ENCODE measurements at regions not wholly inside any gene's neighbourhood (a gene's known extent, or its start where the extent isn't known, plus 50 kb on each side); places are given as distances from the start of the nearest gene placed in this dataset.

DNA sequence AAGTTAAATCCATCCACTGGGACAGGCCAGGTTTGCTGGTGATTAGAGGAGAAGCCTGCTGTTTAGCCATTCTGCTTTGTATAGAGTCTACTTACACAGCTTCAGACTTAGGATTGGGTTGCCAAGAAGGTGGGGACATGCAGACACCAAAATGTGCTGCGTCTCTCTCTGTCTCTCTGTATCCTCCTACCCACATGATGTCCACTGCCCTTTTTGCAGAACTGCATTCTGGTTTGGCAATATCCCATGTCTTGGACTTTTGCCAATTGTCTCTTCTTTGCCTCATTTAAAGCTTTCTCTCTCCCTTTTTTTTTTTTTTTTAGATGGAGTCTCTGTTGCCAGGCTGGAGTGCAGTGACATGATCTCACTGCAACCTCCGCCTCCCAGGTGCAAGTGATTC, 261.1 kb upstream of the FN1 start:
- Histone ChIP-seq H2AFZ (ENCODE audit: low read length) (no peak overlapping the region), H3K4me3 (ENCODE audit: insufficient read depth, low read length) (no peak overlapping the region), H3K27me3 (ENCODE audit: insufficient read depth, low read length) (no peaks in the 10 kb centered on the region), H4K20me1 (ENCODE audit: insufficient read depth, low read length) (no peaks in the 10 kb centered on the region), H3K79me2 (ENCODE audit: insufficient read depth, low read length) (no peaks in the 10 kb centered on the region), H3K4me1 (ENCODE audit: insufficient read depth, low read length) (peaks cover 51% of the 10 kb centered on the region), H3K4me2 (ENCODE audit: insufficient read depth, low read length) (no peak overlapping the region), H3K27ac (ENCODE audit: low read depth, low read length) (no peak overlapping the region), H3K9me3 (ENCODE audit: low read depth, low read length) (no peaks in the 10 kb centered on the region), H3K36me3 (ENCODE audit: insufficient read depth, low read length) (no peaks in the 10 kb centered on the region)
- TF ChIP-seq, protein P1, sequence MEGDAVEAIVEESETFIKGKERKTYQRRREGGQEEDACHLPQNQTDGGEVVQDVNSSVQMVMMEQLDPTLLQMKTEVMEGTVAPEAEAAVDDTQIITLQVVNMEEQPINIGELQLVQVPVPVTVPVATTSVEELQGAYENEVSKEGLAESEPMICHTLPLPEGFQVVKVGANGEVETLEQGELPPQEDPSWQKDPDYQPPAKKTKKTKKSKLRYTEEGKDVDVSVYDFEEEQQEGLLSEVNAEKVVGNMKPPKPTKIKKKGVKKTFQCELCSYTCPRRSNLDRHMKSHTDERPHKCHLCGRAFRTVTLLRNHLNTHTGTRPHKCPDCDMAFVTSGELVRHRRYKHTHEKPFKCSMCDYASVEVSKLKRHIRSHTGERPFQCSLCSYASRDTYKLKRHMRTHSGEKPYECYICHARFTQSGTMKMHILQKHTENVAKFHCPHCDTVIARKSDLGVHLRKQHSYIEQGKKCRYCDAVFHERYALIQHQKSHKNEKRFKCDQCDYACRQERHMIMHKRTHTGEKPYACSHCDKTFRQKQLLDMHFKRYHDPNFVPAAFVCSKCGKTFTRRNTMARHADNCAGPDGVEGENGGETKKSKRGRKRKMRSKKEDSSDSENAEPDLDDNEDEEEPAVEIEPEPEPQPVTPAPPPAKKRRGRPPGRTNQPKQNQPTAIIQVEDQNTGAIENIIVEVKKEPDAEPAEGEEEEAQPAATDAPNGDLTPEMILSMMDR (IDR thresholded peaks at IDR 0.05; ENCODE audit: extremely low read depth, low read depth, low read length): no peak
- DNase-seq (ENCODE audit: insufficient read length, low spot score, missing footprints): no peak

DNA sequence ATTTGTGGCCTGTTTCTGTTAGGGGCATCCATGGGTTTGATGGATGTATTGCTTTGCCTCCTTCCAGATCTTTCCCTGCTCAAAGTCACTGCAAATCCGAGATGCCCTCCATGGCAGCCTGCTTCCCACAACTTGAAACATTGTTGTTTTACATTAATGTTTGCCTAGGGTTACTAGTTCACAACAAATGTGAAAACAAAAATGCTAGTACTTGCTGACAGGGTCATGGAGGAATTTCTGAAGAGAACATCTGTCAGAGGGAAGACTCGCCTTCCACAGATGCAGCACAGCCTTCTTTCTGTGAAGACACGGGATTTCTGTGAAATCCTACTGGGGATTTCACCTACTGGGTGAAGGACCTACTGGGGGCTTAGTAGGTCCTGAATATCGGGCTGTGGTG, 260.0 kb upstream of the FN1 start:
- TF ChIP-seq, protein P1 (IDR thresholded peaks at IDR 0.05; ENCODE audit: extremely low read depth, low read depth, low read length): no peak
- Histone ChIP-seq H3K27me3 (ENCODE audit: insufficient read depth, low read length) (no peaks in the 10 kb centered on the region), H3K4me1 (ENCODE audit: insufficient read depth, low read length) (peaks cover 57% of the 10 kb centered on the region), H3K36me3 (ENCODE audit: insufficient read depth, low read length) (no peaks in the 10 kb centered on the region), H3K27ac (ENCODE audit: low read depth, low read length) (no peak overlapping the region), H2AFZ (ENCODE audit: low read length) (no peak overlapping the region), H4K20me1 (ENCODE audit: insufficient read depth, low read length) (no peaks in the 10 kb centered on the region), H3K4me3 (ENCODE audit: insufficient read depth, low read length) (no peak overlapping the region), H3K4me2 (ENCODE audit: insufficient read depth, low read length) (no peak overlapping the region), H3K79me2 (ENCODE audit: insufficient read depth, low read length) (no peaks in the 10 kb centered on the region), H3K9me3 (ENCODE audit: low read depth, low read length) (no peaks in the 10 kb centered on the region)
- no peak for DNase-seq (ENCODE audit: insufficient read length, low spot score, missing footprints)

DNA sequence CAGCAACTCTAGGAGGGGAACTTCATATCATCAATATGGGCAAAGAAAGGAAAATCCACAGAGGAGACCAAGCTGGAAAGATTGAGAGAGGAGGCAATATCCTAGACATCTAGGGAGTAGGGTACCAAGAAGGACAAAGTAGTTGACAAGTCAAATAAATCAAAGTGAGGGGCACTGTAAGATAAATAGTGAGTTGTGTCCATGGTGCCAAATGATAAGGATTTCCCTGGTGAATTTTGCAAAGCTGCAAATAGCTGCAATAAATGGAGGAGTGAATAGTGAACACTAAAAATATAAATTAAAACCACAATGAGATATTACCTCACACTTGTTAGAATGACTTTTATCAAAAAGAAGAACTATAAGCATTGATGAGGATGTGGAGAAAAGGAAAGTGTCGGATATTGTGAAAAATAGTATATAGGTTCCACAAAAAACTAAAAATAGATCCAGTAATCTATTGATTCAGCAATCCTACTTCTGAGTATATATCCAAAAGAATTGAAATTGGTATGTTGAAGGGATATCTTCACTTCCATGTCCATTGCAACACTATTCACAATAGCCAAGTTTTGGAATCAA, 258.2 kb upstream of the FN1 start:
- H3K36me3 ChIP-seq (ENCODE audit: insufficient read depth, low read length): no peaks in the 10 kb centered on the region
- H2AFZ ChIP-seq (ENCODE audit: low read length): no peak overlapping the region
- H3K4me3 ChIP-seq (ENCODE audit: insufficient read depth, low read length): no peak overlapping the region
- no peaks in the 10 kb centered on the region for H3K27me3 ChIP-seq (ENCODE audit: insufficient read depth, low read length)
- DNase-seq (ENCODE audit: insufficient read length, low spot score, missing footprints): no peak
- H4K20me1 ChIP-seq (ENCODE audit: insufficient read depth, low read length): no peaks in the 10 kb centered on the region
- peak overlapping the region; percentile 47 for H3K4me2 ChIP-seq (ENCODE audit: insufficient read depth, low read length)
- TF ChIP-seq, protein P1 (IDR thresholded peaks at IDR 0.05; ENCODE audit: extremely low read depth, low read depth, low read length): no peak
- H3K4me1 ChIP-seq (ENCODE audit: insufficient read depth, low read length): peaks cover 39% of the 10 kb centered on the region
- H3K9me3 ChIP-seq (ENCODE audit: low read depth, low read length): no peaks in the 10 kb centered on the region
- H3K79me2 ChIP-seq (ENCODE audit: insufficient read depth, low read length): no peaks in the 10 kb centered on the region
- peak overlapping the region; percentile 89 for H3K27ac ChIP-seq (ENCODE audit: low read depth, low read length)

DNA sequence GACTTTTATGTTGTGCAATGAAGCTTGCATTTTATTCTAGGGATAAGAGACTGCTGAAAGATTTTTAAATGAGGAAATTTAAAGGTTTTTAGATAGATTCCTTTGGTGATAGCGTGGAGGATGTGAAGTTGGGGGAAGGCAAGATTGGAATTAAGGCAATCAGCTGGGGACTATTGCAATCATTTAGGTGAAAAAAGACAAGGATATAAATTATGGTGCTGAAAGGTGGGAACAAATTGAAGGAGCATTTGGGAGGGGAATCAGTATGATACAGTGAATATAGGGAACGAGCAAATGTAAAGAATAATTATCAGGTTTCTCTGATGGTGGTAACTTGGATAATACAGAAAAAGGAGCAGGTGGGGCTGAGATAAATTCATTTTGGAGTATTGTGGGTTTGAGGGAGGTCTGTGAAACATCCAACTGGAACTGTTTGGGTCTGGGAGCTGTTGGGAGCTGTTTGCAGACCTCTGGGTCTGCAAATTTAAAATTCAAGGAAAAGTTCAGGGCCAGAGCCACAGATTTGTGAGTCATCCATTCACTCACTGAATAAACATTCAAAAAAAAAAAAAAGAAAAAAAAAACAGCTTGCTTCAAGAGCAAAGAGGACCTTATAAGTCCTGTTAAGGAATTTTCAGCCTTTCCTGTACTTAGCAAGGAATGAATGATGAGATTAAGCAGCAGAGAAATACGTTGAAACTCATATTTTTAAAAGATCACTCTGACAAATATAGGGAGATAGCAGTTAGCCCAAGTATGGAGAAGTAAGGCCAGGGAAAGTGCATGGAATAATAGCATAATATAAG, 257.5 kb upstream of the FN1 start:
- Histone ChIP-seq H3K4me2 (ENCODE audit: insufficient read depth, low read length) (peak overlapping the region; percentile 47), H3K27me3 (ENCODE audit: insufficient read depth, low read length) (no peaks in the 10 kb centered on the region), H3K4me3 (ENCODE audit: insufficient read depth, low read length) (no peak overlapping the region), H3K9me3 (ENCODE audit: low read depth, low read length) (no peaks in the 10 kb centered on the region), H3K4me1 (ENCODE audit: insufficient read depth, low read length) (peaks cover 35% of the 10 kb centered on the region), H3K79me2 (ENCODE audit: insufficient read depth, low read length) (no peaks in the 10 kb centered on the region), H3K36me3 (ENCODE audit: insufficient read depth, low read length) (no peaks in the 10 kb centered on the region), H4K20me1 (ENCODE audit: insufficient read depth, low read length) (no peaks in the 10 kb centered on the region), H2AFZ (ENCODE audit: low read length) (no peak overlapping the region), H3K27ac (ENCODE audit: low read depth, low read length) (peak overlapping the region; percentile 89)
- peak; percentile 65 for DNase-seq (ENCODE audit: insufficient read length, low spot score, missing footprints)
- TF ChIP-seq, protein P1 (IDR thresholded peaks at IDR 0.05; ENCODE audit: extremely low read depth, low read depth, low read length): no peak

All from osteoblast (primary cell).